HEK293T (cell line): ENCODE measurements at regions not wholly inside any gene's neighbourhood (a gene's known extent, or its start where the extent isn't known, plus 50 kb on each side); places are given as distances from the start of the nearest gene placed in this dataset.

Experiments
- CTCF ChIA-PET: fragments of 350-600 bp; formaldehyde crosslinking; extraction: SDS; loops from one replicate; lab custom pipeline; 2021; ENCODE audit warnings: antibody characterized with exemption, inconsistent platforms; lab: Yijun Ruan, JAX
- POLR2A ChIA-PET: fragments of 350-600 bp; formaldehyde crosslinking; extraction: SDS; loops from one replicate; lab custom pipeline; 2020; ENCODE audit warnings: antibody characterized with exemption, inconsistent platforms; lab: Yijun Ruan, JAX
- DNase-seq: peaks from one replicate; pipeline ENCODE4 v3.0.0; 2012; ENCODE audit warnings: mixed read lengths; ENCODE audit errors: extremely low spot score
- ARNT ChIP-seq: fragments of 450-650 bp; IDR thresholded peaks from 2 replicates; pipeline ENCODE4 v1.6.1; 2017; ENCODE audit warnings: mild to moderate bottlenecking
- BHLHE40 ChIP-seq: fragments of 450-650 bp; IDR thresholded peaks from 2 replicates; pipeline ENCODE4 v1.6.1; 2016; ENCODE audit warnings: mild to moderate bottlenecking, moderate library complexity, borderline replicate concordance
- CTBP1 ChIP-seq: fragments of 450-650 bp; IDR thresholded peaks from 2 replicates; pipeline ENCODE4 v1.6.1; 2016; ENCODE audit warnings: borderline replicate concordance
- ELF4 ChIP-seq: fragments of 450-650 bp; IDR thresholded peaks from 2 replicates; pipeline ENCODE4 v1.6.1; 2017; ENCODE audit warnings: antibody characterized with exemption
- FOXA1 ChIP-seq: fragments of 450-650 bp; IDR thresholded peaks from 2 replicates; pipeline ENCODE4 v1.6.1; 2016; ENCODE audit warnings: mild to moderate bottlenecking
- FOXK2 ChIP-seq: fragments of 450-650 bp; IDR thresholded peaks from 2 replicates; pipeline ENCODE4 v1.6.1; 2016; ENCODE audit warnings: mild to moderate bottlenecking
- FOXM1 ChIP-seq: fragments of 450-650 bp; IDR thresholded peaks from 2 replicates; pipeline ENCODE4 v1.6.1; 2017; ENCODE audit warnings: mild to moderate bottlenecking, borderline replicate concordance
- HDGF ChIP-seq: fragments of 450-650 bp; IDR thresholded peaks from 2 replicates; pipeline ENCODE4 v1.6.1; 2017; ENCODE audit warnings: antibody characterized with exemption, borderline replicate concordance
- L3MBTL2 ChIP-seq: fragments of 450-650 bp; conservative IDR thresholded peaks from 2 replicates; pipeline ENCODE4 v1.6.1; 2016; ENCODE audit warnings: mild to moderate bottlenecking
- LEF1 ChIP-seq: fragments of 450-650 bp; IDR thresholded peaks from 2 replicates; pipeline ENCODE4 v1.6.1; 2017; ENCODE audit warnings: mild to moderate bottlenecking, borderline replicate concordance
- NFRKB ChIP-seq: fragments of 450-650 bp; IDR thresholded peaks from 2 replicates; pipeline ENCODE4 v1.6.1; 2016; ENCODE audit warnings: mild to moderate bottlenecking, moderate library complexity
- PKNOX1 ChIP-seq: fragments of 450-650 bp; IDR thresholded peaks from 2 replicates; pipeline ENCODE4 v1.6.1; 2016
- SP1 ChIP-seq: fragments of 450-650 bp; IDR thresholded peaks from 2 replicates; pipeline ENCODE4 v1.6.1; 2017
- SUZ12 ChIP-seq: fragments of 450-650 bp; IDR thresholded peaks from 2 replicates; pipeline ENCODE4 v1.6.1; 2016; ENCODE audit warnings: mild to moderate bottlenecking
- TARDBP ChIP-seq: fragments of 450-650 bp; IDR thresholded peaks from 2 replicates; pipeline ENCODE4 v1.6.1; 2016
- ZNF384 ChIP-seq: fragments of 450-650 bp; IDR thresholded peaks from 2 replicates; pipeline ENCODE4 v1.6.1; 2016

- CTCF ChIA-PET, result no interaction called here
- DNase-seq, result no peak
- no peak for TF ChIP-seq SP1
- no peak for TF ChIP-seq PKNOX1
- no peak for TF ChIP-seq NFRKB
- TF ChIP-seq SUZ12, result no peak
- TF ChIP-seq FOXK2, result no peak
- TF ChIP-seq FOXA1, result no peak
- TF ChIP-seq ZNF384, result no peak
- no peak for TF ChIP-seq L3MBTL2
- no peak for TF ChIP-seq LEF1
- no peak for TF ChIP-seq FOXM1
- TF ChIP-seq CTBP1, result no peak
- TF ChIP-seq BHLHE40, result no peak
- TF ChIP-seq ARNT, result no peak
- TF ChIP-seq TARDBP, result no peak
- TF ChIP-seq ELF4, result no peak
- TF ChIP-seq HDGF, result no peak
- POLR2A ChIA-PET, result no interaction called here
These were observed 479.5 kb downstream of the TMEM114 start for GRCh38 chr16:8110572-8111514.

- POLR2A ChIA-PET, result interaction anchor here (0.6 kb wide), 1 partner anchor 119 kb away, joined by 4 read pairs; no protein-coding TSS in a partner anchor
- CTCF ChIA-PET, result no interaction called here
- TF ChIP-seq FOXM1, result no peak
- TF ChIP-seq ARNT, result no peak
- no peak for TF ChIP-seq PKNOX1
- no peak for TF ChIP-seq NFRKB
- DNase-seq, result no peak
These were observed 480.6 kb downstream of the TMEM114 start for GRCh38 chr16:8109510-8110369.

GRCh38 chr16:8108991-8109509 is 481.3 kb downstream of the TMEM114 start:
- no peak for DNase-seq
- CTCF ChIA-PET, result no interaction called here
- TF ChIP-seq NFRKB (no peak), L3MBTL2 (no peak), ZNF384 (no peak), SUZ12 (no peak), FOXM1 (no peak), HDGF (no peak), SP1 (no peak), ELF4 (no peak), LEF1 (no peak)
- POLR2A ChIA-PET, result no interaction called here

GRCh38 chr16:8107296-8107695 is 483.0 kb downstream of the TMEM114 start:
- POLR2A ChIA-PET, result no interaction called here
- CTCF ChIA-PET, result no interaction called here
- no peak for DNase-seq
- TF ChIP-seq TARDBP (no peak), SUZ12 (no peak), CTBP1 (no peak), SP1 (no peak), FOXK2 (no peak), NFRKB (no peak), ARNT (no peak), LEF1 (no peak), PKNOX1 (no peak), HDGF (no peak), FOXM1 (no peak), ZNF384 (no peak), FOXA1 (no peak), ELF4 (no peak), L3MBTL2 (no peak), BHLHE40 (no peak)

GRCh38 chr16:8103649-8104289 is 486.5 kb downstream of the TMEM114 start:
- CTCF ChIA-PET, result no interaction called here

More at GRCh38 chr16:8103649-8104289, 486.5 kb downstream of the TMEM114 start:
- TF ChIP-seq CTBP1 (no peak), SP1 (no peak), ARNT (no peak), FOXA1 (no peak), ZNF384 (no peak)
- POLR2A ChIA-PET, result no interaction called here
- no peak for DNase-seq
